Activated naive CD4-positive, alpha-beta T cell treated with anti-CD3 and anti-CD28 coated beads, Interleukin-2, amount 10 ng/mL, durations not matched to agents 7 days and 5 days (primary cell): ENCODE measurements at regions not wholly inside any gene's neighbourhood (a gene's known extent, or its start where the extent isn't known, plus 50 kb on each side); places are given as distances from the start of the nearest gene placed in this dataset.

Experiments
- CTCF ChIA-PET: fragments of 350-600 bp; sonication (Branson Sonifier 250); formaldehyde crosslinking; loops from one replicate; lab custom pipeline; 2021; ENCODE audit warnings: antibody characterized with exemption; lab: Charles Lee
- DNase-seq: peaks from one replicate; pipeline ENCODE4 v3.0.0-alpha.2; 2020
- H3K27ac Mint-ChIP-seq: one replicate; pipeline ENCODE4 v1.8.0; 2021; ENCODE audit warnings: mild to moderate bottlenecking, moderate library complexity, mixed read lengths
- H3K27me3 Mint-ChIP-seq: one replicate; pipeline ENCODE4 v1.8.0; 2021; ENCODE audit warnings: mild to moderate bottlenecking, mixed read lengths
- H3K36me3 Mint-ChIP-seq: one replicate; pipeline ENCODE4 v1.8.0; 2021; ENCODE audit warnings: mixed read lengths
- H3K4me1 Mint-ChIP-seq: one replicate; pipeline ENCODE4 v1.8.0; 2021; ENCODE audit warnings: mixed read lengths
- H3K4me3 Mint-ChIP-seq: one replicate; pipeline ENCODE4 v1.8.0; 2021; ENCODE audit warnings: mild to moderate bottlenecking, moderate library complexity, mixed read lengths
- H3K9me3 Mint-ChIP-seq: one replicate; pipeline ENCODE4 v1.8.0; 2021; ENCODE audit warnings: mixed read lengths

GRCh38 chr13:105147461-105147860, 1388.0 kb downstream of the EFNB2 start:
- no peak for DNase-seq
- CTCF ChIA-PET: no interaction called here
- Mint-ChIP-seq H3K27me3 (no peaks in the 10 kb centered on the region), H3K4me3 (no peak overlapping the region), H3K27ac (no peak overlapping the region), H3K9me3 (no peaks in the 10 kb centered on the region), H3K36me3 (no peaks in the 10 kb centered on the region), H3K4me1 (no peaks in the 10 kb centered on the region)

GRCh38 chr13:105144936-105145335, 1390.5 kb downstream of the EFNB2 start:
- Mint-ChIP-seq H3K27me3 (no peaks in the 10 kb centered on the region), H3K27ac (no peak overlapping the region), H3K9me3 (no peaks in the 10 kb centered on the region), H3K4me3 (no peak overlapping the region), H3K4me1 (peaks cover 7% of the 10 kb centered on the region), H3K36me3 (no peaks in the 10 kb centered on the region)
- no peak for DNase-seq
- CTCF ChIA-PET: no interaction called here

GRCh38 chr13:105144020-105144419, 1391.4 kb downstream of the EFNB2 start:
- no peaks in the 10 kb centered on the region for H3K9me3 Mint-ChIP-seq
- H3K36me3 Mint-ChIP-seq: no peaks in the 10 kb centered on the region
- H3K4me3 Mint-ChIP-seq: no peak overlapping the region
- CTCF ChIA-PET: no interaction called here
- no peak overlapping the region for H3K27ac Mint-ChIP-seq
- DNase-seq: no peak
- no peaks in the 10 kb centered on the region for H3K27me3 Mint-ChIP-seq
- peaks cover 16% of the 10 kb centered on the region for H3K4me1 Mint-ChIP-seq

GRCh38 chr13:105142556-105142955, 1392.9 kb downstream of the EFNB2 start:
- Mint-ChIP-seq H3K27me3 (no peaks in the 10 kb centered on the region), H3K9me3 (no peaks in the 10 kb centered on the region), H3K27ac (no peak overlapping the region), H3K4me1 (peaks cover 21% of the 10 kb centered on the region), H3K36me3 (no peaks in the 10 kb centered on the region), H3K4me3 (no peak overlapping the region)
- DNase-seq: no peak
- CTCF ChIA-PET: no interaction called here

- Mint-ChIP-seq H3K27me3 (peaks cover 3% of the 10 kb centered on the region), H3K27ac (peak overlapping the region; percentile 91), H3K9me3 (no peaks in the 10 kb centered on the region), H3K4me3 (peak overlapping the region; percentile 86), H3K36me3 (no peaks in the 10 kb centered on the region), H3K4me1 (peaks cover 21% of the 10 kb centered on the region)
- peak; percentile 76 for DNase-seq
- CTCF ChIA-PET: interaction anchor here (2.0 kb wide), 1 partner anchor 63 kb away, joined by 6 read pairs; no protein-coding TSS in a partner anchor
Observed at GRCh38 chr13:105139380-105140285, 1395.8 kb downstream of the EFNB2 start.

GRCh38 chr13:105139048-105139379, 1396.4 kb downstream of the EFNB2 start:
- no peak for DNase-seq
- Mint-ChIP-seq H3K36me3 (no peaks in the 10 kb centered on the region), H3K9me3 (no peaks in the 10 kb centered on the region), H3K27me3 (peaks cover 3% of the 10 kb centered on the region), H3K4me3 (peak overlapping the region; percentile 86), H3K27ac (peak overlapping the region; percentile 91), H3K4me1 (peaks cover 21% of the 10 kb centered on the region)
- CTCF ChIA-PET: no interaction called here

GRCh38 chr13:105135852-105136615, 1399.4 kb downstream of the EFNB2 start:
- H3K4me3 Mint-ChIP-seq: no peak overlapping the region
- H3K4me1 Mint-ChIP-seq: peaks cover 21% of the 10 kb centered on the region
- H3K27me3 Mint-ChIP-seq: peaks cover 3% of the 10 kb centered on the region
- no peaks in the 10 kb centered on the region for H3K9me3 Mint-ChIP-seq
- H3K36me3 Mint-ChIP-seq: no peaks in the 10 kb centered on the region
- CTCF ChIA-PET: no interaction called here
- no peak overlapping the region for H3K27ac Mint-ChIP-seq
- no peak for DNase-seq

- no peaks in the 10 kb centered on the region for H3K9me3 Mint-ChIP-seq
- H3K27ac Mint-ChIP-seq: no peak overlapping the region
- no peak overlapping the region for H3K4me3 Mint-ChIP-seq
- no peaks in the 10 kb centered on the region for H3K27me3 Mint-ChIP-seq
- H3K36me3 Mint-ChIP-seq: no peaks in the 10 kb centered on the region
- no peaks in the 10 kb centered on the region for H3K4me1 Mint-ChIP-seq
- CTCF ChIA-PET: no interaction called here
- DNase-seq: no peak
Observed at GRCh38 chr13:105127732-105128131, 1407.7 kb downstream of the EFNB2 start.

- no peaks in the 10 kb centered on the region for H3K9me3 Mint-ChIP-seq
- no peak for DNase-seq
- H3K4me1 Mint-ChIP-seq: no peaks in the 10 kb centered on the region
- H3K4me3 Mint-ChIP-seq: no peak overlapping the region
- no peak overlapping the region for H3K27ac Mint-ChIP-seq
- H3K27me3 Mint-ChIP-seq: no peaks in the 10 kb centered on the region
- H3K36me3 Mint-ChIP-seq: no peaks in the 10 kb centered on the region
- CTCF ChIA-PET: no interaction called here
Observed at GRCh38 chr13:105121221-105121620, 1414.2 kb downstream of the EFNB2 start.

- Mint-ChIP-seq H3K36me3 (no peaks in the 10 kb centered on the region), H3K4me3 (no peak overlapping the region), H3K27ac (no peak overlapping the region), H3K4me1 (no peaks in the 10 kb centered on the region), H3K9me3 (no peaks in the 10 kb centered on the region), H3K27me3 (no peaks in the 10 kb centered on the region)
- CTCF ChIA-PET: no interaction called here
- no peak for DNase-seq
Observed at GRCh38 chr13:105118426-105118985, 1417.0 kb downstream of the EFNB2 start.

- DNase-seq: no peak
- no peak overlapping the region for H3K27ac Mint-ChIP-seq
- CTCF ChIA-PET: no interaction called here
- no peaks in the 10 kb centered on the region for H3K4me1 Mint-ChIP-seq
- H3K4me3 Mint-ChIP-seq: no peak overlapping the region
- H3K9me3 Mint-ChIP-seq: no peaks in the 10 kb centered on the region
- H3K36me3 Mint-ChIP-seq: no peaks in the 10 kb centered on the region
- no peaks in the 10 kb centered on the region for H3K27me3 Mint-ChIP-seq
Observed at GRCh38 chr13:105116966-105117365, 1418.5 kb downstream of the EFNB2 start.

GRCh38 chr13:105112561-105112960, 1422.9 kb downstream of the EFNB2 start:
- no peaks in the 10 kb centered on the region for H3K36me3 Mint-ChIP-seq
- no peak overlapping the region for H3K4me3 Mint-ChIP-seq
- H3K27ac Mint-ChIP-seq: no peak overlapping the region
- no peaks in the 10 kb centered on the region for H3K4me1 Mint-ChIP-seq
- CTCF ChIA-PET: no interaction called here
- no peaks in the 10 kb centered on the region for H3K9me3 Mint-ChIP-seq
- no peak for DNase-seq
- H3K27me3 Mint-ChIP-seq: no peaks in the 10 kb centered on the region

- no peaks in the 10 kb centered on the region for H3K36me3 Mint-ChIP-seq
- no peaks in the 10 kb centered on the region for H3K9me3 Mint-ChIP-seq
- CTCF ChIA-PET: no interaction called here
- no peak for DNase-seq
- no peaks in the 10 kb centered on the region for H3K27me3 Mint-ChIP-seq
- H3K4me3 Mint-ChIP-seq: no peak overlapping the region
- H3K27ac Mint-ChIP-seq: no peak overlapping the region
- H3K4me1 Mint-ChIP-seq: no peaks in the 10 kb centered on the region
Observed at GRCh38 chr13:105107781-105108180, 1427.7 kb downstream of the EFNB2 start.

- Mint-ChIP-seq H3K36me3 (no peaks in the 10 kb centered on the region), H3K9me3 (no peaks in the 10 kb centered on the region), H3K27ac (no peak overlapping the region), H3K4me1 (no peaks in the 10 kb centered on the region), H3K27me3 (no peaks in the 10 kb centered on the region), H3K4me3 (no peak overlapping the region)
- DNase-seq: no peak
- CTCF ChIA-PET: no interaction called here
Observed at GRCh38 chr13:105105471-105105870, 1430.0 kb downstream of the EFNB2 start.
